H9 (cell line): ENCODE measurements at regions not wholly inside any gene's neighbourhood (a gene's known extent, or its start where the extent isn't known, plus 50 kb on each side); places are given as distances from the start of the nearest gene placed in this dataset.

Experiments
- DNase-seq: peaks from one replicate; pipeline ENCODE4 v3.0.0-alpha.2; 2017
- H2AFZ ChIP-seq: one replicate; pipeline ENCODE4 v1.6.1; 2013; ENCODE audit warnings: mild to moderate bottlenecking, low read length, control low read depth, moderate library complexity
- H2AK5ac ChIP-seq: 2 replicates; pipeline ENCODE4 v1.6.1; 2013; ENCODE audit warnings: low read length, control low read depth, mixed read lengths; ENCODE audit not compliant: insufficient read length
- H2BK120ac ChIP-seq: one replicate; pipeline ENCODE4 v1.6.1; 2013; ENCODE audit warnings: low read depth, mild to moderate bottlenecking, low read length, control low read depth, inconsistent platforms; ENCODE audit not compliant: poor library complexity, severe bottlenecking
- H2BK12ac ChIP-seq: 2 replicates; pipeline ENCODE4 v1.6.1; 2013; ENCODE audit warnings: low read length, control low read depth, mixed read lengths, low read depth; ENCODE audit not compliant: insufficient read length
- H2BK15ac ChIP-seq: 2 replicates; pipeline ENCODE4 v1.6.1; 2013; ENCODE audit warnings: low read depth, low read length, control low read depth
- H2BK20ac ChIP-seq: one replicate; pipeline ENCODE4 v1.6.1; 2013; ENCODE audit warnings: low read depth, mild to moderate bottlenecking, low read length, control low read depth, inconsistent platforms; ENCODE audit not compliant: poor library complexity, severe bottlenecking
- H2BK5ac ChIP-seq: 2 replicates; pipeline ENCODE4 v1.6.1; 2013; ENCODE audit warnings: low read length, control low read depth, mixed read lengths; ENCODE audit not compliant: insufficient read length
- H3K14ac ChIP-seq: 2 replicates; pipeline ENCODE4 v1.6.1; 2013; ENCODE audit warnings: low read length, control low read depth; ENCODE audit not compliant: insufficient read depth
- H3K18ac ChIP-seq: 2 replicates; pipeline ENCODE4 v1.6.1; 2013; ENCODE audit warnings: low read depth, mild to moderate bottlenecking, mixed read lengths, low read length, control low read depth; ENCODE audit not compliant: insufficient read length
- H3K23ac ChIP-seq: 2 replicates; pipeline ENCODE4 v1.6.1; 2013; ENCODE audit warnings: low read length, control low read depth, mixed read lengths, low read depth; ENCODE audit not compliant: insufficient read length
- H3K23me2 ChIP-seq: 2 replicates; pipeline ENCODE4 v1.6.1; 2013; ENCODE audit warnings: low read depth, mild to moderate bottlenecking, mixed read lengths, low read length, control low read depth; ENCODE audit not compliant: insufficient read length, poor library complexity, severe bottlenecking
- H3K27ac ChIP-seq: 2 replicates; pipeline ENCODE4 v1.5.1; 2013; ENCODE audit warnings: low read length, control low read depth, mixed read lengths, low read depth; ENCODE audit not compliant: insufficient read length
- H3K27me3 ChIP-seq: 2 replicates; pipeline ENCODE4 v1.6.1; 2013; ENCODE audit warnings: low read length, control low read depth, inconsistent platforms; ENCODE audit not compliant: insufficient read depth
- H3K4ac ChIP-seq: 2 replicates; pipeline ENCODE4 v1.6.1; 2013; ENCODE audit warnings: low read depth, mild to moderate bottlenecking, control low read depth, inconsistent platforms, low read length, moderate library complexity
- H3K4me1 ChIP-seq: 2 replicates; pipeline ENCODE4 v1.6.1; 2013; ENCODE audit warnings: low read length, control low read depth, inconsistent platforms; ENCODE audit not compliant: insufficient read depth
- H3K4me2 ChIP-seq: 2 replicates; pipeline ENCODE4 v1.6.1; 2013; ENCODE audit warnings: low read length, control low read depth, mixed read lengths; ENCODE audit not compliant: insufficient read length, insufficient read depth
- H3K56ac ChIP-seq: 2 replicates; pipeline ENCODE4 v1.6.1; 2013; ENCODE audit warnings: low read depth, mild to moderate bottlenecking, mixed read lengths, low read length, control low read depth; ENCODE audit not compliant: insufficient read length
- H3K79me1 ChIP-seq: 2 replicates; pipeline ENCODE4 v1.6.1; 2013; ENCODE audit warnings: low read depth, mild to moderate bottlenecking, moderate library complexity, low read length, control low read depth, inconsistent platforms; ENCODE audit not compliant: insufficient read depth, poor library complexity, severe bottlenecking
- H3K79me2 ChIP-seq: 2 replicates; pipeline ENCODE4 v1.6.1; 2013; ENCODE audit warnings: low read length, control low read depth, inconsistent platforms; ENCODE audit not compliant: insufficient read depth
- H3K9ac ChIP-seq: 2 replicates; pipeline ENCODE4 v1.6.1; 2013; ENCODE audit warnings: low read length, control low read depth, mixed read lengths; ENCODE audit not compliant: insufficient read length; ENCODE audit errors: extremely low read depth
- H3K9me3 ChIP-seq: one replicate; pipeline ENCODE4 v1.6.1; 2013; ENCODE audit warnings: low read depth, low read length, inconsistent platforms; ENCODE audit not compliant: control insufficient read depth
- H3T11ph ChIP-seq: one replicate; pipeline ENCODE4 v1.6.1; 2013; ENCODE audit warnings: mild to moderate bottlenecking, low read length, control low read depth, inconsistent platforms
- H4K20me1 ChIP-seq: one replicate; pipeline ENCODE4 v1.6.1; 2013; ENCODE audit not compliant: control insufficient read depth, insufficient read length, insufficient read depth
- H4K5ac ChIP-seq: 2 replicates; pipeline ENCODE4 v1.6.1; 2013; ENCODE audit warnings: low read depth, mild to moderate bottlenecking, mixed read lengths, low read length, control low read depth; ENCODE audit not compliant: insufficient read length
- H4K8ac ChIP-seq: replicated peaks from 2 replicates; pipeline ENCODE4 v1.6.1; 2013; ENCODE audit warnings: low read length, control low read depth, mixed read lengths, low read depth; ENCODE audit not compliant: insufficient read length
- H4K91ac ChIP-seq: 2 replicates; pipeline ENCODE4 v1.6.1; 2013; ENCODE audit warnings: low read depth, mild to moderate bottlenecking, moderate library complexity, mixed read lengths, low read length, control low read depth; ENCODE audit not compliant: insufficient read length
- H3K27ac Mint-ChIP-seq, 3 experiments: 2 replicates in 2 of 3; 3 replicates in 1 of 3; pipeline ENCODE4 v1.8.0; 2020 to 2021; ENCODE audit warnings: mixed read lengths in 3 of 3, mild to moderate bottlenecking in 1 of 3, moderate library complexity in 1 of 3
- H3K27me3 Mint-ChIP-seq: 2 replicates; pipeline ENCODE4 v1.8.0; 2021; ENCODE audit warnings: low read depth, mild to moderate bottlenecking, moderate library complexity, mixed read lengths
- H3K36me3 Mint-ChIP-seq, 3 experiments: 2 replicates in 2 of 3; 3 replicates in 1 of 3; pipeline ENCODE4 v1.8.0; 2020 to 2021; ENCODE audit warnings: low read depth in 3 of 3, mixed read lengths in 3 of 3; ENCODE audit not compliant: insufficient read depth in 1 of 3
- H3K4me1 Mint-ChIP-seq, 2 experiments: 2 replicates each; pipeline ENCODE4 v1.8.0; 2020; ENCODE audit warnings: mixed read lengths in 2 of 2
- H3K4me3 Mint-ChIP-seq, 2 experiments: 2 replicates in 1 of 2; 3 replicates in 1 of 2; pipeline ENCODE4 v1.8.0; 2020 to 2021; ENCODE audit warnings: mild to moderate bottlenecking in 2 of 2, mixed read lengths in 2 of 2, moderate library complexity in 1 of 2
- H3K9me3 Mint-ChIP-seq, 2 experiments: 2 replicates in 1 of 2; 3 replicates in 1 of 2; pipeline ENCODE4 v1.8.0; 2020; ENCODE audit warnings: mild to moderate bottlenecking in 2 of 2, mixed read lengths in 2 of 2, moderate library complexity in 1 of 2
- CTCF ChIP-seq: fragments of 200-600 bp; sonication (generic); conservative IDR thresholded peaks from 3 replicates; pipeline ENCODE4 v1.8.0; 2021; ENCODE audit warnings: antibody characterized with exemption, mild to moderate bottlenecking
- WGBS: extraction: QIAGEN DNeasy Blood & Tissue Kit; methylation state at CpG from one replicate; pipeline ENCODE4 v1.1.7; 2013; ENCODE audit warnings: missing lambda C conversion rate, low lambda C conversion rate, mixed read lengths; ENCODE audit not compliant: insufficient read length; ENCODE audit errors: extremely low coverage; 5-methylcytosine and 5-hydroxymethylcytosine counted together

DNA sequence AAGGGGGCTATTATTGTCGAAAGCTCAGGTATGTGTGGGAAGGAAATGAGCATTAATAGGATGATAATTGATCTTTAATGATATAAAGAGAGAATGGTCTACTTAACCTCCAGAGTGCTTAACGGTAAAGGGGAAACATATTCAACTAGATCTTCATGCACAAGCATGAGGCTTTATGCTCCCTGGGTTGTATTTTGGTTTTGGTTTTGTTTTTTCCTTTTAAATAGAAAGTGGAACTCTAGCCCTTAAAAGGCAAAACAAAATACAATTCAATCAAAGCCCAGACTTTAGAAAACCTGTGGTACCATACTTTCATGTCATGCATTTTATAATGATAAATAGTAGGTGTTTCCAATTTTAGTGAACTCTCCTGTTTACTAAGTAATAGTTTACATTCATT is 622.7 kb downstream of the METTL15 start:
- H3K36me3 Mint-ChIP-seq = peaks cover 0 to 4% (median 0%) of the 10 kb centered on the region in 3 experiments; a peak in 2 of 7 replicates
- no peak overlapping the region for H3K9ac ChIP-seq

More for the DNA sequence above, 622.7 kb downstream of the METTL15 start:
- Histone ChIP-seq H3K27me3 (no peaks in the 10 kb centered on the region), H4K91ac (no peak overlapping the region), H3K9me3 (no peaks in the 10 kb centered on the region), H3K18ac (no peak overlapping the region), H2AFZ (no peak overlapping the region), H3K4me1 (peaks cover 5% of the 10 kb centered on the region), H2BK5ac (no peak overlapping the region), H2BK20ac (no peak overlapping the region), H2BK15ac (no peak overlapping the region), H4K8ac (no peak overlapping the region), H3K23ac (no peak overlapping the region), H3K79me2 (no peaks in the 10 kb centered on the region), H3K23me2 (no peaks in the 10 kb centered on the region), H3K4ac (no peak overlapping the region), H3K4me2 (no peak overlapping the region), H4K20me1 (no peaks in the 10 kb centered on the region), H3K79me1 (no peaks in the 10 kb centered on the region), H3K56ac (no peak overlapping the region), H3T11ph (no peak overlapping the region), H2AK5ac (no peak overlapping the region), H2BK12ac (no peak overlapping the region), H2BK120ac (no peak overlapping the region), H3K14ac (no peak overlapping the region), H4K5ac (no peak overlapping the region), H3K27ac (no peak overlapping the region)
- no peak overlapping the region for H3K27ac Mint-ChIP-seq
- DNase-seq = no peak
- H3K27me3 Mint-ChIP-seq = no peaks in the 10 kb centered on the region; the same call in 1 of the 2 replicates
- H3K4me3 Mint-ChIP-seq = no peak overlapping the region
- no peaks in the 10 kb centered on the region for H3K9me3 Mint-ChIP-seq
- no peak for TF ChIP-seq CTCF
- WGBS = no CpG with 5 or more reads among the region's 2 CpGs
- H3K4me1 Mint-ChIP-seq = peaks cover 19 to 32% of the 10 kb centered on the region in 2 experiments
